ENCODE measurements at regions not wholly inside any gene's neighbourhood (a gene's known extent, or its start where the extent isn't known, plus 50 kb on each side); places are given as distances from the start of the nearest gene placed in this dataset.

- Histone ChIP-seq H3K27me3 (ENCODE audit: control insufficient read depth, low read length) (peaks cover 9% of the 10 kb centered on the region), H3K36me3 (ENCODE audit: control insufficient read depth, low read length) (no peaks in the 10 kb centered on the region), H3K27ac (ENCODE audit: low read depth, low read length) (no peak overlapping the region), H3K4me1 (ENCODE audit: control insufficient read depth, low read length) (no peaks in the 10 kb centered on the region), H3K4me2 (ENCODE audit: low read length) (no peak overlapping the region), H3K9me2 (replicated peaks; ENCODE audit: control insufficient read depth, low read length) (no peaks in the 10 kb centered on the region), H3K4me3 (ENCODE audit: low read length) (no peak overlapping the region), H3K79me2 (ENCODE audit: control insufficient read depth, low read length) (no peaks in the 10 kb centered on the region), H3K9me3 (ENCODE audit: control insufficient read depth, insufficient read depth, low read length) (no peaks in the 10 kb centered on the region), H3F3A (ENCODE audit: control insufficient read depth, insufficient read depth) (no peaks in the 10 kb centered on the region), H4K20me1 (ENCODE audit: control insufficient read depth, insufficient read depth, low read depth, low read length) (no peaks in the 10 kb centered on the region)
- no peak for TF ChIP-seq EZH2phosphoT487 (IDR thresholded peaks at IDR 0.05; ENCODE audit: borderline replicate concordance, low read length)
- TF ChIP-seq CTCF (IDR thresholded peaks at IDR 0.05; ENCODE audit: low read depth, low read length, poor library complexity, severe bottlenecking): no peak
Measured at GRCh38 chr12:4089121-4089606, 184.4 kb upstream of the CCND2 start.

- Histone ChIP-seq H3K36me3 (ENCODE audit: control insufficient read depth, low read length) (no peaks in the 10 kb centered on the region), H3K4me1 (ENCODE audit: control insufficient read depth, low read length) (no peaks in the 10 kb centered on the region), H3F3A (ENCODE audit: control insufficient read depth, insufficient read depth) (no peaks in the 10 kb centered on the region), H3K4me3 (ENCODE audit: low read length) (no peak overlapping the region), H3K9me3 (ENCODE audit: control insufficient read depth, insufficient read depth, low read length) (no peaks in the 10 kb centered on the region), H4K20me1 (ENCODE audit: control insufficient read depth, insufficient read depth, low read depth, low read length) (no peaks in the 10 kb centered on the region), H3K9me2 (replicated peaks; ENCODE audit: control insufficient read depth, low read length) (no peaks in the 10 kb centered on the region), H3K27me3 (ENCODE audit: control insufficient read depth, low read length) (peaks cover 9% of the 10 kb centered on the region), H3K79me2 (ENCODE audit: control insufficient read depth, low read length) (no peaks in the 10 kb centered on the region), H3K4me2 (ENCODE audit: low read length) (no peak overlapping the region), H3K27ac (ENCODE audit: low read depth, low read length) (no peak overlapping the region)
- TF ChIP-seq CTCF (IDR thresholded peaks at IDR 0.05; ENCODE audit: low read depth, low read length, poor library complexity, severe bottlenecking) (no peak), EZH2phosphoT487 (IDR thresholded peaks at IDR 0.05; ENCODE audit: borderline replicate concordance, low read length) (no peak)
Measured at GRCh38 chr12:4088451-4088850, 185.1 kb upstream of the CCND2 start.

- Histone ChIP-seq H4K20me1 (ENCODE audit: control insufficient read depth, insufficient read depth, low read depth, low read length) (no peaks in the 10 kb centered on the region), H3F3A (ENCODE audit: control insufficient read depth, insufficient read depth) (no peaks in the 10 kb centered on the region), H3K27me3 (ENCODE audit: control insufficient read depth, low read length) (peaks cover 9% of the 10 kb centered on the region), H3K27ac (ENCODE audit: low read depth, low read length) (no peak overlapping the region), H3K4me2 (ENCODE audit: low read length) (no peak overlapping the region), H3K4me3 (ENCODE audit: low read length) (no peak overlapping the region), H3K36me3 (ENCODE audit: control insufficient read depth, low read length) (no peaks in the 10 kb centered on the region), H3K9me2 (replicated peaks; ENCODE audit: control insufficient read depth, low read length) (no peaks in the 10 kb centered on the region), H3K79me2 (ENCODE audit: control insufficient read depth, low read length) (no peaks in the 10 kb centered on the region), H3K9me3 (ENCODE audit: control insufficient read depth, insufficient read depth, low read length) (no peaks in the 10 kb centered on the region), H3K4me1 (ENCODE audit: control insufficient read depth, low read length) (no peaks in the 10 kb centered on the region)
- no peak for TF ChIP-seq CTCF (IDR thresholded peaks at IDR 0.05; ENCODE audit: low read depth, low read length, poor library complexity, severe bottlenecking)
- no peak for TF ChIP-seq EZH2phosphoT487 (IDR thresholded peaks at IDR 0.05; ENCODE audit: borderline replicate concordance, low read length)
Measured at GRCh38 chr12:4086481-4086880, 187.1 kb upstream of the CCND2 start.

Data from DOHH2 (cell line).